AG04450 (cell line): ENCODE measurements at regions not wholly inside any gene's neighbourhood (a gene's known extent, or its start where the extent isn't known, plus 50 kb on each side); places are given as distances from the start of the nearest gene placed in this dataset.

ENCODE experiments used
- CTCF ChIA-PET: fragments of 300-600, 350-600 bp; formaldehyde crosslinking; extraction: SDS; loops from one replicate; lab custom pipeline; 2022; ENCODE audit warnings: antibody characterized with exemption, inconsistent platforms; lab: Charles Lee
- POLR2A ChIA-PET: fragments of 350-600 bp; formaldehyde crosslinking; extraction: SDS; loops from one replicate; lab custom pipeline; 2021; ENCODE audit warnings: antibody characterized with exemption, inconsistent platforms; lab: Yijun Ruan, JAX
- DNase-seq: peaks from one replicate; pipeline ENCODE4 v3.0.0-alpha.2; 2011; ENCODE audit warnings: low read depth, low spot score
- H3K27ac ChIP-seq: one replicate; pipeline ENCODE4 v1.5.1; 2012; ENCODE audit warnings: low read depth, low read length, control low read depth
- H3K27me3 ChIP-seq: one replicate; pipeline ENCODE4 v1.6.0; 2012; ENCODE audit warnings: low read length; ENCODE audit not compliant: control insufficient read depth, insufficient read depth
- H3K4me3 ChIP-seq: 2 replicates; pipeline ENCODE4 v1.5.1; 2011; ENCODE audit warnings: mild to moderate bottlenecking, low read depth, low read length, control low read depth
- H3K9me3 ChIP-seq: 2 replicates; pipeline ENCODE4 v1.5.1; 2012; ENCODE audit warnings: low read length; ENCODE audit not compliant: control insufficient read depth, insufficient read depth
- CTCF ChIP-seq: IDR thresholded peaks from 2 replicates; pipeline ENCODE4 v1.5.1; 2011; ENCODE audit warnings: low read depth, low read length, control low read depth, inconsistent platforms

GRCh38 chr5:141783005-141783946, 94.9 kb downstream of the PCDH1 start:
- TF ChIP-seq CTCF: no peak
- no peak overlapping the region for H3K4me3 ChIP-seq
- H3K9me3 ChIP-seq: no peaks in the 10 kb centered on the region; the same call in 1 of the 2 replicates
- H3K27me3 ChIP-seq: peaks cover 44% of the 10 kb centered on the region
- no peak for DNase-seq
- H3K27ac ChIP-seq: no peak overlapping the region
- CTCF ChIA-PET: no interaction called here
- POLR2A ChIA-PET: no interaction called here

GRCh38 chr5:141781910-141782309, 96.3 kb downstream of the PCDH1 start:
- ChIA-PET POLR2A (no interaction called here), CTCF (no interaction called here)
- Histone ChIP-seq H3K27me3 (peaks cover 33% of the 10 kb centered on the region), H3K27ac (no peak overlapping the region), H3K9me3 (no peaks in the 10 kb centered on the region; the same call in 1 of the 2 replicates), H3K4me3 (no peak overlapping the region)
- no peak for TF ChIP-seq CTCF
- DNase-seq: no peak

- no peaks in the 10 kb centered on the region; the same call in 1 of the 2 replicates for H3K9me3 ChIP-seq
- ChIA-PET POLR2A (no interaction called here), CTCF (no interaction called here)
- TF ChIP-seq CTCF: no peak
- H3K27me3 ChIP-seq: peaks cover 29% of the 10 kb centered on the region
- no peak overlapping the region for H3K4me3 ChIP-seq
- no peak for DNase-seq
- H3K27ac ChIP-seq: no peak overlapping the region
Measured at GRCh38 chr5:141780952-141781781, 97.0 kb downstream of the PCDH1 start.

GRCh38 chr5:141780240-141780951, 97.8 kb downstream of the PCDH1 start:
- POLR2A ChIA-PET: no interaction called here

More at GRCh38 chr5:141780240-141780951, 97.8 kb downstream of the PCDH1 start:
- no peak overlapping the region for H3K27ac ChIP-seq
- TF ChIP-seq CTCF: no peak
- CTCF ChIA-PET: no interaction called here
- H3K9me3 ChIP-seq: no peaks in the 10 kb centered on the region; the same call in 1 of the 2 replicates
- no peak for DNase-seq
- H3K27me3 ChIP-seq: peaks cover 26% of the 10 kb centered on the region
- H3K4me3 ChIP-seq: no peak overlapping the region
